ENCODE measurements at regions not wholly inside any gene's neighbourhood (a gene's known extent, or its start where the extent isn't known, plus 50 kb on each side); places are given as distances from the start of the nearest gene placed in this dataset.

DNA sequence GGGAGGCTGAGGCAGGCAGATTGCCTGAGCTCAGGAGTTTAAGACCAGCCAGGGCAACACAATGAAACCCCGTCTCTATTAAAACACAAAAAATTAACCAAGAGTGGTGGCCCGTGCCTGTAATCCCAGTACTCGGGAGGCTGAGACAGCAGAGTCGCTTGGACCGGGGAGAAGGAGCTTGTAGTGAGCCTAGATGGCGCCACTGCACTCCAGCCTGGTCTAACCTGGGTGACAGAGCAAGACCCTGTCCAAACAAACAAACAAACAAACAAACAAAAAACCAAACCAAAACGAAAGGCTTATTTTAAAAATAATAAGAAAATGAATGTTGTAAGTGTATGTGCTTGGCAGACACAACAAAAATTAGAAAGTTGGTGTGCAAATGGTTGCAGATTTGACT, 536.3 kb upstream of the PTPRD start:
- TF ChIP-seq CTCF (conservative IDR thresholded peaks at IDR 0.05; ENCODE audit: low read depth, low read length) (peak; percentile 26; the same call in 1 of the 2 replicates), EZH2phosphoT487 (IDR thresholded peaks at IDR 0.05; ENCODE audit: borderline replicate concordance, low read length) (no peak)
